Omental fat pad (tissue), 3 donors: ENCODE measurements at regions not wholly inside any gene's neighbourhood (a gene's known extent, or its start where the extent isn't known, plus 50 kb on each side); places are given as distances from the start of the nearest gene placed in this dataset.
"Not testable (repeated sequence)": the region's sequence is repeated elsewhere in the genome, so short reads cannot be mapped to it uniquely, and the experiment has no call there.

Source experiments
- ATAC-seq: fragments of 150-250 bp; one replicate; pipeline ENCODE4 v1.9.1; 2016; ENCODE audit warnings: mild to moderate bottlenecking, moderate library complexity; ENCODE audit not compliant: low FRiP score
- DNase-seq: peaks from one replicate; pipeline ENCODE4 v3.0.0-alpha.2; 2019; ENCODE audit warnings: low spot score
- TF ChIP-seq, protein P1 (sequence below), 3 donors: fragments of 450-650 bp; IDR thresholded peaks; one replicate each; pipeline ENCODE4 v1.5.1; 2016 to 2017; ENCODE audit warnings: antibody characterized with exemption in 3 of 3, mild to moderate bottlenecking in 3 of 3, moderate library complexity in 2 of 3

DNA sequence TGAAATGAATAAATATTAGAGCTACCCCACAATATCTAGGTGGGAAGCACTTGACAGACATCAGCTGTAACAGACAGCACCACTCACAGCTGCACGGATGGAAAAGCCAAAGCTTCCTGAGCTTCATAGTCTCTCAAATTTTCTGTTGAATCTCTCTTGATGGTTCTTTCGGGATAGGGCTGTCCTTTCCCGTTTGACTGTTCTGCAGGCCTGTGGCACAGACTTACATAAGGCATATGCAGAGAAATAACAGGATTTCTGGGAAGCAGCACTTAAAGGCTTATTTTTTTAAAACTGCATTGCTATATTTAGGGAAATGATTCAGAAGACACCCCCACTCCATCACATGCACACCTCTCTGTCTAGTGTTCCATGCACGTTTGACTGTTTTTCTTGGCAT lies 77.5 kb downstream of the ZNF648 start:
- DNase-seq (no peak), ATAC-seq (no peak)
- TF ChIP-seq, protein P1, sequence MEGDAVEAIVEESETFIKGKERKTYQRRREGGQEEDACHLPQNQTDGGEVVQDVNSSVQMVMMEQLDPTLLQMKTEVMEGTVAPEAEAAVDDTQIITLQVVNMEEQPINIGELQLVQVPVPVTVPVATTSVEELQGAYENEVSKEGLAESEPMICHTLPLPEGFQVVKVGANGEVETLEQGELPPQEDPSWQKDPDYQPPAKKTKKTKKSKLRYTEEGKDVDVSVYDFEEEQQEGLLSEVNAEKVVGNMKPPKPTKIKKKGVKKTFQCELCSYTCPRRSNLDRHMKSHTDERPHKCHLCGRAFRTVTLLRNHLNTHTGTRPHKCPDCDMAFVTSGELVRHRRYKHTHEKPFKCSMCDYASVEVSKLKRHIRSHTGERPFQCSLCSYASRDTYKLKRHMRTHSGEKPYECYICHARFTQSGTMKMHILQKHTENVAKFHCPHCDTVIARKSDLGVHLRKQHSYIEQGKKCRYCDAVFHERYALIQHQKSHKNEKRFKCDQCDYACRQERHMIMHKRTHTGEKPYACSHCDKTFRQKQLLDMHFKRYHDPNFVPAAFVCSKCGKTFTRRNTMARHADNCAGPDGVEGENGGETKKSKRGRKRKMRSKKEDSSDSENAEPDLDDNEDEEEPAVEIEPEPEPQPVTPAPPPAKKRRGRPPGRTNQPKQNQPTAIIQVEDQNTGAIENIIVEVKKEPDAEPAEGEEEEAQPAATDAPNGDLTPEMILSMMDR (IDR thresholded peaks at IDR 0.05), result no peak

DNA sequence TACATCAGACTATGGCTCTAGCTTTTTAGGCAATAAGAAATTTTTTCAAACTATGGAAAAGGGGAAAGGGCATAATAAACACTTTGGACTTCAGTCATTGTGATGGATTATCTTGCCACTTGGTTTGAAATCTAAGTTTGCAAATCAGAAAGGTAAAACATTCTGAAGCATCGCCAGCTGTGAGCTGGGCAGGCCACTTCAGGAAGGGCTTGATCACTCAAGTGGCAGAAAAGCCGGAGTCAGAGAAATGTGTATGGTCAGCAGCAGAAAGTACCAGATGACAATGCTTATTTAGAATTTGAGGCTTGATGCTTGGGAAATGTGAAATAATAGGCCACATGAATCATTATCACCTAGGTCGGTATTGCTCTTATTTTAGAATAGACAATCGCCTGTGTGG lies 79.7 kb downstream of the ZNF648 start:
- TF ChIP-seq, protein P1 (IDR thresholded peaks at IDR 0.05), result no peak

DNA sequence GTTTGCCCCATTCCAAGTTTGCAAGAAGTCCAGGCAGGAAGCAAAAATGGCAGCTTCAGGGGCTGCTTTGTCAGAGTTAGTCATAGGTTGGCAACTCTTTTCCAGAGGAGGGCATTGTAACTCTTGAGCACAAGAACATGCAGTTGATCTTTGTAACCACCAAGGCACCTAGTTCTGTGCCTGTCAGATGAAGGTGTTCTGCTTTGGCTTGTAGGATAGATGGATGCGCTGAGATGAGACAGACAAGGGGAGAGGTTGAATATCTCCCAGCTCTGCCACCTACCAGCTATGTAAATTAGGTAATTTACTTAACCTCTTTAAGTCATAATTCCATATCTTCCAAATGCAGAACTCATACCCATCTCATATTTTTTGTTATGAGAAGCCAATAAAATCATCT lies 89.3 kb downstream of the ZNF648 start:
- DNase-seq (no peak), ATAC-seq (no peak)
- TF ChIP-seq, protein P1 (IDR thresholded peaks at IDR 0.05), result no peak

More for the DNA sequence above, 79.7 kb downstream of the ZNF648 start:
- DNase-seq (no peak), ATAC-seq (no peak)

DNA sequence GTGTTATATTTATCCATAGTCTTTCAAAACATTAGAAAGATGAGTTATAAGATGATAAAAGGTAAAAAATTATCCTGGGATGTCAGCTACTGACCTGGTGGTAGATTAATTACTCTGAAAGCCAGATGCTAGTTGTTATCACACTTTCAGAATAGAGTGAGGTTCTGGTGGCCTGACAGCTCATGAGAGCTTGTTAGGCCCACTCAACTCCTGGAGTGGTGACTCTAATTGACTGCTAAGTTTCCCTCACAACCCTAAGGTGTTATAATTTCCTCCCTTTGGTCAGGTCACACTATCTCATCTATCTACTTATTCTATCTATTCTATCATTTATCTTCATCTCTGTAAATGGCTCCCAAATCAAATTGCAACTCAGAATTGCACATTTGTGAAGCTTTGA lies 90.1 kb downstream of the ZNF648 start:
- DNase-seq (no peak), ATAC-seq (no peak)
- TF ChIP-seq, protein P1 (IDR thresholded peaks at IDR 0.05), result no peak

DNA sequence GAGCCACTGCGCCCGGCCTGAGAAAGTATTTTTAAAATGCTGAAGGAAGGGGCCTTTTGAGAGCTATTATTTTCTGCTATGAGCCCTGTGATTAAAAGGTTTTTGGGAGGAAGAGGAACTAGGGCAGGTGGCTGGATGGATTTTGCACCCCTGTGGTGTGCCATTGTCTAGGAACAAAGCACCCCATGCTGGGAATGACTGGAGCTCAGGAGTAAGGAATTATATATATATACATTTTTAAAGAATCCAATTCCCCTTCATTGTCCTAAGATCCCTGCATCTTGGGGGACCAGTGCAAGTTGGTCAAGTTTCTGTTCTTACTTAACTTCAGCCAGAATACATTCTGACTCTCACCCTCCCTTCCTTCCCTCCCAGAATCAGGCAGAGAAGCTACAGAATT lies 91.6 kb downstream of the ZNF648 start:
- no peak for ATAC-seq
- TF ChIP-seq, protein P1 (IDR thresholded peaks at IDR 0.05), result no peak
- DNase-seq, result no peak

DNA sequence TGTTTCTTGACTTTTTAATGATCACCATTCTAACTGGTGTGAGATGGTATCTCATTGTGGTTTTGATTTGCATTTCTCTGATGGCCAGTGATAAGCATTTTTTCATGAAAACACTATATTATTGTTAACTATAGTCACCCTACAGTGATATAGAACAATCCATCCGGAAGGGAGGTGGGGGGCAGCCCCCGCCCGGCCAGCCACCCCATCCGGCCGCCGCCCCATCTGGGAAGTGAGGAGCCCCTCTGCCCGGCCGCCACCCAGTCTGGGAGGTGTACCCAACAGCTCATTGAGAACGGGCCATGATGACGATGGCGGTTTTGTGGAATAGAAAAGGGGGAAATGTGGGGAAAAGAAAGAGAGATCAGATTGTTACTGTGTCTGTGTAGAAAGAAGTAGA lies 106.8 kb downstream of the ZNF648 start:
- ATAC-seq, result not testable (repeated sequence)

DNA sequence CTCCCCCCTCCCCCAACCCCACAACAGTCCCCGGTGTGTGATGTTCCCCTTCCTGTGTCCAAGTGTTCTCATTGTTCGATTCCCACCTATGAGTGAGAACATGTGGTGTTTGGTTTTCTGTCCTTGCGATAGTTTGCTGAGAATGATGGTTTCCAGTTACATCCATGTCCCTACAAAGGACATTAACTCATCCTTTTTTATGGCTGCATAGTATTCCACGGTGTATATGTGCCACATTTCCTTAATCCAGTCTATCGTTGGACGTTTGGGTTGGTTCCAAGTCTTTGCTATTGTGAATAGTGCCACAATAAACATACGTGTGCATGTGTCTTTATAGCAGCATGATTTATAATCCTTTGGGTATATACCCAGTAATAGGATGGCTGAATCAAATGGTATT lies 107.3 kb downstream of the ZNF648 start:
- DNase-seq, ATAC-seq: not testable (repeated sequence)

More for the DNA sequence above, 106.8 kb downstream of the ZNF648 start:
- not testable (repeated sequence) for DNase-seq

DNA sequence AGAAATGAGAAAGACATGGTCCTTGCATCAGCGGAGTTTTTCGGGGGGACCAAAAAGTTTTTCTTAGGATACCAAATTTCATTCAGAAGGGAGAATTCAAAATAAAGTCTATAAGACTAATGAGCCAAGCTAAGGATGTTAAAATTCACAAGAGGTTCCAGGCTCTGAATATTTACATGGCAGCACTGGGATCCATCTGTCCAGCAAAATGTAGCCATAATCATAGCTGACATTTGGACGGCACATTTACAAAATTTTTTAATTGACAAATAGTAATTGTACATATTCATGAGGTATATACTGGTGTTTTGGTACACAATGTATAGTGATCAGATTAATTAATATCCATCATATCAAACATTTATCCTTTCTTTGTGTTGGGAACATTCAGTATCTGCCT lies 107.9 kb downstream of the ZNF648 start:
- TF ChIP-seq, protein P1 (IDR thresholded peaks at IDR 0.05), result no peak
- ATAC-seq (no peak), DNase-seq (no peak)
